Hematopoietic multipotent progenitor cell treated with erythropoietin and hydrocortisone succinate and interleukin-3 and kit ligand, for 17 days (in vitro differentiated cells): ENCODE measurements at regions not wholly inside any gene's neighbourhood (a gene's known extent, or its start where the extent isn't known, plus 50 kb on each side); places are given as distances from the start of the nearest gene placed in this dataset.

Experiments
- DNase-seq: peaks from one replicate; pipeline ENCODE4 v3.0.0-alpha.2; 2015; ENCODE audit warnings: low spot score

GRCh38 chr9:71177901-71178300 lies 56.5 kb upstream of the TRPM3 start:
- no peak for DNase-seq

GRCh38 chr9:71171517-71171916 lies 50.1 kb upstream of the TRPM3 start:
- no peak for DNase-seq
